ENCODE measurements at regions not wholly inside any gene's neighbourhood (a gene's known extent, or its start where the extent isn't known, plus 50 kb on each side); places are given as distances from the start of the nearest gene placed in this dataset.

GRCh38 chr6:134821928-134822864 lies 127.7 kb downstream of the ALDH8A1 start:
- Histone ChIP-seq H3K4me2 (no peak overlapping the region), H3K79me2 (ENCODE audit: insufficient read depth, low read depth) (no peaks in the 10 kb centered on the region), H3K9ac (no peak overlapping the region), H4K20me1 (ENCODE audit: insufficient read depth) (no peaks in the 10 kb centered on the region), H3K27me3 (ENCODE audit: insufficient read depth, low read depth) (no peaks in the 10 kb centered on the region), H3K4me3 (IDR thresholded peaks at IDR 0.05; ENCODE audit: insufficient read depth, low read depth, low read length) (no peak overlapping the region), H3K36me3 (ENCODE audit: insufficient read depth) (no peaks in the 10 kb centered on the region), H2AFZ (ENCODE audit: low read depth) (no peak overlapping the region), H3K27ac (no peak overlapping the region), H3K4me1 (ENCODE audit: low read depth, poor library complexity, severe bottlenecking) (peaks cover 16% of the 10 kb centered on the region)
- TF ChIP-seq CTCF (conservative IDR thresholded peaks at IDR 0.05; ENCODE audit: low read depth, low read length) = no peak

- Histone ChIP-seq H3K9ac (no peak overlapping the region), H4K20me1 (ENCODE audit: insufficient read depth) (no peaks in the 10 kb centered on the region), H3K36me3 (ENCODE audit: insufficient read depth) (no peaks in the 10 kb centered on the region), H3K4me1 (ENCODE audit: low read depth, poor library complexity, severe bottlenecking) (peaks cover 11% of the 10 kb centered on the region), H2AFZ (ENCODE audit: low read depth) (no peak overlapping the region), H3K4me3 (IDR thresholded peaks at IDR 0.05; ENCODE audit: insufficient read depth, low read depth, low read length) (no peak overlapping the region), H3K27me3 (ENCODE audit: insufficient read depth, low read depth) (no peaks in the 10 kb centered on the region), H3K4me2 (no peak overlapping the region), H3K79me2 (ENCODE audit: insufficient read depth, low read depth) (no peaks in the 10 kb centered on the region), H3K27ac (no peak overlapping the region)
- TF ChIP-seq CTCF (conservative IDR thresholded peaks at IDR 0.05; ENCODE audit: low read depth, low read length) = no peak
These were observed 128.5 kb downstream of the ALDH8A1 start for GRCh38 chr6:134821397-134821796.

- no peak for TF ChIP-seq CTCF (conservative IDR thresholded peaks at IDR 0.05; ENCODE audit: low read depth, low read length)
- Histone ChIP-seq H3K9ac (no peak overlapping the region), H3K27me3 (ENCODE audit: insufficient read depth, low read depth) (no peaks in the 10 kb centered on the region), H3K79me2 (ENCODE audit: insufficient read depth, low read depth) (no peaks in the 10 kb centered on the region), H3K4me1 (ENCODE audit: low read depth, poor library complexity, severe bottlenecking) (peaks cover 11% of the 10 kb centered on the region), H3K4me2 (no peak overlapping the region), H3K4me3 (IDR thresholded peaks at IDR 0.05; ENCODE audit: insufficient read depth, low read depth, low read length) (no peak overlapping the region), H3K27ac (no peak overlapping the region), H3K36me3 (ENCODE audit: insufficient read depth) (no peaks in the 10 kb centered on the region), H2AFZ (ENCODE audit: low read depth) (no peak overlapping the region), H4K20me1 (ENCODE audit: insufficient read depth) (no peaks in the 10 kb centered on the region)
These were observed 129.8 kb downstream of the ALDH8A1 start for GRCh38 chr6:134819863-134820800.

GRCh38 chr6:134819236-134819635 lies 130.7 kb downstream of the ALDH8A1 start:
- Histone ChIP-seq H3K36me3 (ENCODE audit: insufficient read depth) (no peaks in the 10 kb centered on the region), H3K9ac (no peak overlapping the region), H3K27me3 (ENCODE audit: insufficient read depth, low read depth) (no peaks in the 10 kb centered on the region), H3K4me2 (no peak overlapping the region), H4K20me1 (ENCODE audit: insufficient read depth) (no peaks in the 10 kb centered on the region), H3K4me3 (IDR thresholded peaks at IDR 0.05; ENCODE audit: insufficient read depth, low read depth, low read length) (no peak overlapping the region), H3K79me2 (ENCODE audit: insufficient read depth, low read depth) (no peaks in the 10 kb centered on the region), H3K4me1 (ENCODE audit: low read depth, poor library complexity, severe bottlenecking) (peaks cover 11% of the 10 kb centered on the region), H3K27ac (no peak overlapping the region), H2AFZ (ENCODE audit: low read depth) (no peak overlapping the region)
- no peak for TF ChIP-seq CTCF (conservative IDR thresholded peaks at IDR 0.05; ENCODE audit: low read depth, low read length)

Data from KMS-11 (cell line).